GM12801 (cell line): ENCODE measurements at regions not wholly inside any gene's neighbourhood (a gene's known extent, or its start where the extent isn't known, plus 50 kb on each side); places are given as distances from the start of the nearest gene placed in this dataset.

Experiments used
- CTCF ChIP-seq: IDR thresholded peaks from one replicate; pipeline ENCODE4 v1.5.1; 2011; ENCODE audit warnings: control low read depth; ENCODE audit not compliant: insufficient read length; ENCODE audit errors: extremely low read depth

- TF ChIP-seq CTCF: no peak
Measured at GRCh38 chr7:25429731-25430130, 201.4 kb upstream of the NPVF start.

GRCh38 chr7:25430200-25430931, 202.1 kb upstream of the NPVF start:
- no peak for TF ChIP-seq CTCF

GRCh38 chr7:25431956-25432450, 203.7 kb upstream of the NPVF start:
- TF ChIP-seq CTCF: no peak

- TF ChIP-seq CTCF: no peak
Measured at GRCh38 chr7:25432807-25433206, 204.5 kb upstream of the NPVF start.

GRCh38 chr7:25436413-25436812, 208.1 kb upstream of the NPVF start:
- no peak for TF ChIP-seq CTCF

- no peak for TF ChIP-seq CTCF
Measured at GRCh38 chr7:25437308-25437707, 209.0 kb upstream of the NPVF start.

- TF ChIP-seq CTCF: no peak
Measured at GRCh38 chr7:25444991-25445390, 216.7 kb upstream of the NPVF start.

GRCh38 chr7:25448301-25448700, 220.0 kb upstream of the NPVF start:
- TF ChIP-seq CTCF: no peak
